ENCODE measurements at regions not wholly inside any gene's neighbourhood (a gene's known extent, or its start where the extent isn't known, plus 50 kb on each side); places are given as distances from the start of the nearest gene placed in this dataset.

GRCh38 chr12:87772401-87772800 is 256.8 kb downstream of the C12orf50 start:
- TF ChIP-seq CTCF (IDR thresholded peaks at IDR 0.05) (no peak), EZH2 (IDR thresholded peaks at IDR 0.05) (no peak)
